ENCODE measurements at regions not wholly inside any gene's neighbourhood (a gene's known extent, or its start where the extent isn't known, plus 50 kb on each side); places are given as distances from the start of the nearest gene placed in this dataset.

DNA sequence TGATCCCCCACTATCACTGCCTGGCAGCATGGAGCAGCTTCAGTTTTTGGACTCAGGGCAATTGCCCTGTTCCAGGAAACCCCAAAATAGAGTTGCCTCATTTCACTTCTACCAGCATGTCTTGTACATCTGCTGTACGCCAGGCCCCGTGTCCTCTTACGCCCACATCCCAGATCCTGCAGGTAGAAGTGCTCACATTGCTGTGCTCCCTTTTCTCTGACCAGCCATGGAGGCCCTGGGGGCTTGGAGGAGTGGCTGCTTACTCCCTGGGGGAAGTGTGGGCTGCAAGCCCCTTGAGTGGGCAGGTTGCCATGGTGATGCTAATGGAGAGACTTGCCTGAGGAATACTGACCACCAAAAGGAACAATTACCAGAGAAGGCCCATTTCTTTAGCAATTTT, 55.6 kb upstream of the KCNIP1 start:
- TF ChIP-seq, protein P1, sequence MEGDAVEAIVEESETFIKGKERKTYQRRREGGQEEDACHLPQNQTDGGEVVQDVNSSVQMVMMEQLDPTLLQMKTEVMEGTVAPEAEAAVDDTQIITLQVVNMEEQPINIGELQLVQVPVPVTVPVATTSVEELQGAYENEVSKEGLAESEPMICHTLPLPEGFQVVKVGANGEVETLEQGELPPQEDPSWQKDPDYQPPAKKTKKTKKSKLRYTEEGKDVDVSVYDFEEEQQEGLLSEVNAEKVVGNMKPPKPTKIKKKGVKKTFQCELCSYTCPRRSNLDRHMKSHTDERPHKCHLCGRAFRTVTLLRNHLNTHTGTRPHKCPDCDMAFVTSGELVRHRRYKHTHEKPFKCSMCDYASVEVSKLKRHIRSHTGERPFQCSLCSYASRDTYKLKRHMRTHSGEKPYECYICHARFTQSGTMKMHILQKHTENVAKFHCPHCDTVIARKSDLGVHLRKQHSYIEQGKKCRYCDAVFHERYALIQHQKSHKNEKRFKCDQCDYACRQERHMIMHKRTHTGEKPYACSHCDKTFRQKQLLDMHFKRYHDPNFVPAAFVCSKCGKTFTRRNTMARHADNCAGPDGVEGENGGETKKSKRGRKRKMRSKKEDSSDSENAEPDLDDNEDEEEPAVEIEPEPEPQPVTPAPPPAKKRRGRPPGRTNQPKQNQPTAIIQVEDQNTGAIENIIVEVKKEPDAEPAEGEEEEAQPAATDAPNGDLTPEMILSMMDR (conservative IDR thresholded peaks at IDR 0.05; ENCODE audit: low read length) = no peak
- no peak for TF ChIP-seq EZH2phosphoT487 (IDR thresholded peaks at IDR 0.05; ENCODE audit: borderline replicate concordance, low read depth, low read length)

Measured in OCI-LY7 (cell line).